Natural killer cell (primary cell): ENCODE measurements at regions not wholly inside any gene's neighbourhood (a gene's known extent, or its start where the extent isn't known, plus 50 kb on each side); places are given as distances from the start of the nearest gene placed in this dataset.
"Not testable (repeated sequence)": the region's sequence is repeated elsewhere in the genome, so short reads cannot be mapped to it uniquely, and the experiment has no call there.

ENCODE experiments used
- ATAC-seq, 3 donors: fragments of 150-1000 bp in 2 of 3; fragments of 200-7000 bp in 1 of 3; cut with Tn5 transposase; 1 replicate in 1 of 3; 2 replicates in 2 of 3; pipeline ENCODE4 v1.10.0; 2021; ENCODE audit warnings: mild to moderate bottlenecking in 2 of 3, moderate library complexity in 2 of 3
- DNase-seq, 2 donors: peaks; one replicate each; pipeline versions ENCODE4 v3.0.0 to v3.0.0-alpha.2; 2013 to 2021; ENCODE audit warnings: mixed read lengths in 1 of 2
- H3K27ac ChIP-seq: one replicate; pipeline ENCODE4 v1.5.1; 2013; ENCODE audit warnings: mild to moderate bottlenecking, low read length
- H3K27me3 ChIP-seq: one replicate; pipeline ENCODE4 v1.6.1; 2013; ENCODE audit warnings: low read length; ENCODE audit not compliant: control insufficient read depth, insufficient read depth
- H3K36me3 ChIP-seq: one replicate; pipeline ENCODE4 v1.6.1; 2013; ENCODE audit warnings: low read length; ENCODE audit not compliant: control insufficient read depth, insufficient read depth
- H3K4me1 ChIP-seq: one replicate; pipeline ENCODE4 v1.6.1; 2013; ENCODE audit warnings: low read length; ENCODE audit not compliant: control insufficient read depth, insufficient read depth
- H3K4me3 ChIP-seq: one replicate; pipeline ENCODE4 v1.5.1; 2013; ENCODE audit warnings: low read length
- H3K9me3 ChIP-seq: one replicate; pipeline ENCODE4 v1.6.1; 2013; ENCODE audit warnings: low read length; ENCODE audit not compliant: control insufficient read depth, insufficient read depth
- H3K27ac Mint-ChIP-seq, 2 donors: one replicate each; pipeline ENCODE4 v1.8.0; 2022; ENCODE audit warnings: mild to moderate bottlenecking in 2 of 2, mixed read lengths in 2 of 2, moderate library complexity in 1 of 2
- H3K27me3 Mint-ChIP-seq, 2 donors: one replicate each; pipeline ENCODE4 v1.8.0; 2022; ENCODE audit warnings: low read depth in 2 of 2, mixed read lengths in 2 of 2
- H3K36me3 Mint-ChIP-seq: one replicate; pipeline ENCODE4 v1.8.0; 2022; ENCODE audit warnings: mixed read lengths
- H3K4me1 Mint-ChIP-seq, 2 donors: one replicate each; pipeline ENCODE4 v1.8.0; 2022; ENCODE audit warnings: mixed read lengths in 2 of 2
- H3K4me3 Mint-ChIP-seq: one replicate; pipeline ENCODE4 v1.8.0; 2022; ENCODE audit warnings: mild to moderate bottlenecking, moderate library complexity, mixed read lengths
- H3K9me3 Mint-ChIP-seq, 2 donors: one replicate each; pipeline ENCODE4 v1.8.0; 2022; ENCODE audit warnings: mixed read lengths in 2 of 2
- WGBS: methylation state at CpG from one replicate; pipeline ENCODE4 v1.1.7; 2013; ENCODE audit warnings: missing lambda C conversion rate; ENCODE audit not compliant: insufficient coverage; 5-methylcytosine and 5-hydroxymethylcytosine counted together
- intact Hi-C: fragments of 100-400 bp; cut with micrococcal nuclease; formaldehyde crosslinking; loops from one replicate; pipeline ENCODE4 v1.14.2; 2022

- H3K27me3 Mint-ChIP-seq, H3K9me3 ChIP-seq, intact Hi-C loops, H3K4me1 Mint-ChIP-seq, H3K4me1 ChIP-seq, ATAC-seq, H3K4me3 ChIP-seq, H3K4me3 Mint-ChIP-seq, H3K27me3 ChIP-seq, H3K9me3 Mint-ChIP-seq, H3K36me3 ChIP-seq, H3K27ac ChIP-seq, H3K36me3 Mint-ChIP-seq, H3K27ac Mint-ChIP-seq: not testable (repeated sequence)
- 57% methylated on average over 5 of the region's 10 CpGs for WGBS
- peak in 1 of 2 donors; percentile 62 for DNase-seq
Measured at GRCh38 chr2:111395350-111396128, 274.8 kb downstream of the BCL2L11 start.

- H3K36me3 ChIP-seq, H3K9me3 ChIP-seq, ATAC-seq, H3K27ac ChIP-seq, H3K9me3 Mint-ChIP-seq, H3K4me1 ChIP-seq, H3K27ac Mint-ChIP-seq, H3K36me3 Mint-ChIP-seq, H3K4me1 Mint-ChIP-seq, DNase-seq, H3K4me3 Mint-ChIP-seq, H3K4me3 ChIP-seq, H3K27me3 Mint-ChIP-seq, H3K27me3 ChIP-seq, intact Hi-C loops: not testable (repeated sequence)
- WGBS: 80% methylated on average over 3 of the region's 3 CpGs
Measured at GRCh38 chr2:111400598-111401253, 280.0 kb downstream of the BCL2L11 start.

GRCh38 chr2:111401270-111402140 is 280.8 kb downstream of the BCL2L11 start:
- H3K36me3 Mint-ChIP-seq, H3K4me3 ChIP-seq, H3K36me3 ChIP-seq, H3K4me1 Mint-ChIP-seq, DNase-seq, H3K4me1 ChIP-seq, H3K9me3 Mint-ChIP-seq, H3K9me3 ChIP-seq, H3K27me3 ChIP-seq, H3K27me3 Mint-ChIP-seq, H3K27ac ChIP-seq, ATAC-seq, H3K27ac Mint-ChIP-seq, intact Hi-C loops, H3K4me3 Mint-ChIP-seq: not testable (repeated sequence)
- WGBS: 67% methylated on average over 1 of the region's 8 CpGs

DNA sequence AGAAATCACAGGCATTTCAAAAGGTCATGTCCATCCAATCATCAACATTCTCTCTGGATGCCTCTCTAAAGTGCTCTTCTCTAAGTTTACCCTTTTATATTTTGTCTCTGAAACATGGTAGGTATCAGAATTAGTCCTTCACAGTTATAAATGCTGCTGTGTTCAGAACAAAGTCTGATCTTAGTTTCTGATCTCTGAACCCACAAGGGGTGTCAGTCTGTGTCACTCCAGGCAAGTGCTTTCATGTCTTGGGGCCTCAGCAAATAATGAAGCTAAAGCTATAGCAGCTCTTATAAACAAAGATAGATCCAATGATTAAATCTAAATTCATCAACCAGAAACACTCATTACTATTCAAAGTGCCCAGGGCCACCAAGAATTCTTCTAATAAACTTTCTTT is 281.7 kb downstream of the BCL2L11 start:
- H3K9me3 ChIP-seq, H3K36me3 Mint-ChIP-seq, H3K9me3 Mint-ChIP-seq, H3K27ac Mint-ChIP-seq, intact Hi-C loops, H3K4me3 ChIP-seq, H3K27me3 ChIP-seq, H3K4me1 Mint-ChIP-seq, H3K4me3 Mint-ChIP-seq, ATAC-seq, H3K36me3 ChIP-seq, DNase-seq, H3K4me1 ChIP-seq, H3K27ac ChIP-seq, H3K27me3 Mint-ChIP-seq: not testable (repeated sequence)

GRCh38 chr2:111403287-111403686 is 282.6 kb downstream of the BCL2L11 start:
- H3K4me3 ChIP-seq, H3K4me3 Mint-ChIP-seq, H3K27me3 Mint-ChIP-seq, H3K9me3 ChIP-seq, H3K9me3 Mint-ChIP-seq, H3K27ac Mint-ChIP-seq, H3K27me3 ChIP-seq, H3K4me1 Mint-ChIP-seq, intact Hi-C loops, H3K36me3 Mint-ChIP-seq, H3K36me3 ChIP-seq, DNase-seq, H3K4me1 ChIP-seq, H3K27ac ChIP-seq, ATAC-seq: not testable (repeated sequence)
- WGBS: no CpG with 5 or more reads among the region's 2 CpGs

DNA sequence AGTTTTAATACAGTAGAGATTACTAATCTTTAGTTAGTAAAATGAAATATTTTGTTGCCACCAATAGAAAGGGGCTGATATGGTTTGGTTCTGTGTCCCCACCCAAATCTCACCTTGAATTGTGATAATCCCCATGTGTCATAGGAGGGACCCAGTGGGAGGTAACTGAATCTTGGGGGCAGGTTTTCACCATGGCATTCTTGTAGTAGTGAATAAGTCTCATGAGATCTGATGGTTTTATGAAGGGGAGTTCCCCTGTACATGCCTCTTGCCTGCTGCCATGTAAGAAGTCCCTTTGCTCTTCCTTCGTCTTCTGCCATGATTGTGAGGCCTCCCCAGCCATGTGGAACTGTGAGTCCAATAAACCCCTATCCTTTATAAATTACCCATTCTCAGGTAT is 285.9 kb downstream of the BCL2L11 start:
- H3K9me3 Mint-ChIP-seq, H3K4me3 Mint-ChIP-seq, H3K4me3 ChIP-seq, ATAC-seq, DNase-seq, H3K27ac Mint-ChIP-seq, intact Hi-C loops, H3K4me1 ChIP-seq, H3K27ac ChIP-seq, H3K27me3 Mint-ChIP-seq, H3K4me1 Mint-ChIP-seq, H3K36me3 ChIP-seq, H3K9me3 ChIP-seq, H3K27me3 ChIP-seq, H3K36me3 Mint-ChIP-seq: not testable (repeated sequence)
- no CpG with 5 or more reads among the region's 1 CpG for WGBS

DNA sequence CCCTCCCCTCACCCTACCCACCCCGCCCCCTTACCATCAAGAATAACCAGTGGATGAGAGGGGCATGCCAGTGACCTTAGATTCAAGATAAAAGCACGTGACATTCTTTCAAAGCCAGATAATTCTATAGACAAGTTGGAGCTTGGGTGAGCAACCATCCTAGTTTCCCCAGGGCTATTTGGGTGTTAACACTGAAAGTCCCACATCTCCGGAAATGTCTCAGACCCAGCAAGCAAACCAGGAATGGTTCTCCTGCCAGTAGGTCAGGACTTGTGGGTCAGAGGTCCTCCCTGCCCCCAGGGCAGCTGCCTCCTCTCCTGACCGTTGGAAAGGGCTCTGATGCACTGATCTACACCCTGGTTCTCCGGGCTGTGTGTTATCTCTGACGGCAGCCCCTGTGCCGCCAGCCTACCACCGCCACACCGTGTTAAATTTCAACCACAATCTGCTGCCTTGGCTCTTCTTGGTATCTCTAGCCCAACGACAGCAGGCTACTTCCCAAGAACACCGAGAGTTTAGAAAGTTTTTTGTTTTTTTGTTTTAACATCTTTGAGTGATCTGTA is 287.0 kb downstream of the BCL2L11 start:
- H3K4me3 Mint-ChIP-seq, H3K4me3 ChIP-seq, H3K36me3 Mint-ChIP-seq, H3K27ac ChIP-seq, H3K4me1 Mint-ChIP-seq, H3K36me3 ChIP-seq, H3K9me3 ChIP-seq, H3K9me3 Mint-ChIP-seq, H3K27me3 Mint-ChIP-seq, H3K27ac Mint-ChIP-seq, H3K4me1 ChIP-seq, intact Hi-C loops, DNase-seq, H3K27me3 ChIP-seq: not testable (repeated sequence)
- ATAC-seq: peak in 1 of 3 donors; percentile 32
- WGBS: 80% methylated on average over 1 of the region's 11 CpGs
